Choroid plexus epithelial cell (primary cell): ENCODE measurements at regions not wholly inside any gene's neighbourhood (a gene's known extent, or its start where the extent isn't known, plus 50 kb on each side); places are given as distances from the start of the nearest gene placed in this dataset.

Experiments
- DNase-seq: peaks from one replicate; pipeline ENCODE4 v3.0.0-alpha.2; 2010; ENCODE audit warnings: low read depth
- H3K4me3 ChIP-seq: 2 replicates; pipeline ENCODE4 v1.5.1; 2011; ENCODE audit warnings: low read depth, mild to moderate bottlenecking, control low read depth, low read length, moderate library complexity
- TF ChIP-seq, protein P1 (sequence below): conservative IDR thresholded peaks from 2 replicates; pipeline ENCODE4 v1.5.1; 2011; ENCODE audit warnings: low read depth, mild to moderate bottlenecking, control low read depth, inconsistent platforms, low read length, moderate library complexity

DNA sequence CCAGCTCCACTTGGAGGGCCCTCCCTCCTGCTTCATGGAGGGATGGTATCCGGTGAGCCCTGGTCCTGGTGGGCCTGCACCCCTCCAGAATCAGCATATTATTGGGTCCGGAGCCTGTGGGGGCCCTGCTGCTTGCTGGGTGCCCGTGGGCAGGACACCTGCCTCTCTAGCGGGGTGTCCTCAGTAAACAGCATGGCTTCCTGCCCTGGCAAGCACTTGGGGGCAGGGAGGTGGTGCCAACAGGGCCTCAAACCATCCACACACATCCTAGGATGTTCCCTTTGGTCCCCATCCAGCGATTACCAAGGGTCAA lies 108.3 kb downstream of the CTTN start:
- no peak for DNase-seq
- H3K4me3 ChIP-seq, result no peak overlapping the region
- TF ChIP-seq, protein P1, sequence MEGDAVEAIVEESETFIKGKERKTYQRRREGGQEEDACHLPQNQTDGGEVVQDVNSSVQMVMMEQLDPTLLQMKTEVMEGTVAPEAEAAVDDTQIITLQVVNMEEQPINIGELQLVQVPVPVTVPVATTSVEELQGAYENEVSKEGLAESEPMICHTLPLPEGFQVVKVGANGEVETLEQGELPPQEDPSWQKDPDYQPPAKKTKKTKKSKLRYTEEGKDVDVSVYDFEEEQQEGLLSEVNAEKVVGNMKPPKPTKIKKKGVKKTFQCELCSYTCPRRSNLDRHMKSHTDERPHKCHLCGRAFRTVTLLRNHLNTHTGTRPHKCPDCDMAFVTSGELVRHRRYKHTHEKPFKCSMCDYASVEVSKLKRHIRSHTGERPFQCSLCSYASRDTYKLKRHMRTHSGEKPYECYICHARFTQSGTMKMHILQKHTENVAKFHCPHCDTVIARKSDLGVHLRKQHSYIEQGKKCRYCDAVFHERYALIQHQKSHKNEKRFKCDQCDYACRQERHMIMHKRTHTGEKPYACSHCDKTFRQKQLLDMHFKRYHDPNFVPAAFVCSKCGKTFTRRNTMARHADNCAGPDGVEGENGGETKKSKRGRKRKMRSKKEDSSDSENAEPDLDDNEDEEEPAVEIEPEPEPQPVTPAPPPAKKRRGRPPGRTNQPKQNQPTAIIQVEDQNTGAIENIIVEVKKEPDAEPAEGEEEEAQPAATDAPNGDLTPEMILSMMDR, result no peak

DNA sequence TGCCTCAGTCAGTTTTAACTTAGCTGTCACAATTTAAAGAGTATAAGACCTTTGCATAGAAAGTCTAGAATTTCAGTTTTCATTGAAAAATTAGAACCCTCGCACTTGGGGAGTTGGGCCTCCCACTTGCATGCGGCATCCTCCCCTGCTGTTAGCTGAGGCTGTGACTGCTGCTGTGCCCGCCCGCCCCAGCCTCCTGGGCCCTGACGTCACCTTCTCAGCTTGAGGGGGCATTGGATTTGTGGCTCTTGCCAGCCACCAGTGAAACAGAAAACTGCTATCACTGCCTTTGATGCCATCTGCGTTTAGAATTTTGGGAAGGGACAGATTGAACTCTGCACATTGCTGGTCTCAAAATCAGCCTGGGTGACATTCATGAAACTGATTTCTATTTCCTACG lies 108.7 kb downstream of the CTTN start:
- no peak for DNase-seq
- TF ChIP-seq, protein P1, result no peak

DNA sequence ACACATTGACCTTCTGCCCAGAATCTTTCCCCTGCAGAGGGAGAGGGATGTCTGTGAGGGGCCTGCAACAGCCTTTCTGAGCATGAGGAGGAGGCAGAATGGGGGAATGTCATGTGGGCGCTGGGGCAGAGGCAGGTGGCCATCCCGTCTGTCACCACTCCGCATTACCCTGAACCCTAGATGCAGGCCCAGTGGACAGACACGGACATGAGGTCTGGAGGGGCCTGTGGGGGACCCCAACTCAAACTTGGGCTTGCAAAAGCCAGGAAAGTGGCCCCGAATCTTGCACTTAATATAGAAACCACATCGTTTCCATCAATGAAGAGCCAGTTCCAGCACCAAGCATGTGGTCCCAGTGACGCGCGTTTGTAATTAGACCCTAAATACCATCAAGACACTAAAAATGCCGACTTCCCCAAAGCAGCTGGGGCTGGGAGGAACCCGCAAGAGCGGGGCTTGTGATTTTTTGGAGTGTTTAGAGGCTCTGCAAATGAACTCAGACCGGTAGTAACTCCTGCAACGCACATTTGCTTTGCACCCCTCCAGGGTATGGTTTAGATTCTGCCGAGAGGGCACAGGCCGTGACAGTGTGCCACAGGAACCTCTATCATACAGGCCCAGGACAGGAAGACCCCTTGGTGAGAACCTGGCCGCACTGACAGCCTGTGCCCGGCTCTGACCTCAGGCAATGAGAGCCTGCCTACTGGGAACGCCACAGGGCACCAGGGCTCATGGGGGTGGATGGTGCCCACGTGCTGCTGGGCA lies 109.3 kb downstream of the CTTN start:
- H3K4me3 ChIP-seq, result no peak overlapping the region
- TF ChIP-seq, protein P1, result no peak
- DNase-seq, result no peak

More for the DNA sequence above, 108.7 kb downstream of the CTTN start:
- no peak overlapping the region for H3K4me3 ChIP-seq

DNA sequence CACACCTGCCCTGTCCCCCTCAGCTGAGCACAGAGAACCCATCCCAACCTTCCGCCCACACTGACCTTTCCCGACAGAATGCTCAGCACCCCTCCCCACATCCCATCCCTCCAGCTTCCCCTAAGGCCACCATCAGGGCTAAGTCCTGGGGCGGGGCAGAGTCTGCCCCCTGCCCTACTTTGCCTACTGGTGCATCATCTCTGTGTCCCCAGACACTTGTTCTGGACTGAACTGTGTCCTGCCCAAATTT lies 109.8 kb downstream of the CTTN start:
- TF ChIP-seq, protein P1, result no peak
- H3K4me3 ChIP-seq, result no peak overlapping the region
- no peak for DNase-seq

DNA sequence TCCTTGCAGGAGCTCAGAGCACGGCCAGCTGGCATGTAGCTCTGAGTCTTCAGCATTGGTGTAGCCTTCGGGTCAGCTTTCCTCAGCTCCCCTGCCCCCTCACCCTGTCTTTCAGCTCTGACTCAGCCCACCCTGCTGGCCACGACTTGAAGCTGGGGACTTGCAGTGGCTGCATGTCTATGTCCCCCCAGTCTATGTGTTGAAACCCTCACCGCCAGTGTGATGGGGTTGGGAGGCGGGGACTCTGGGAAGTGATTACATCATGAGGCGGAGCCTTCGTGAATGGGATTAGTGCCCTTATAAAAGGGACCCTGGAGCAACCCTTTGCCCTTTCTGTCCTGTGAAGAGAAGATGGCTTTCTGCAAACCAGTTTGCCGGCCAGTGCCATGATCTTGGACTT lies 111.1 kb downstream of the CTTN start:
- H3K4me3 ChIP-seq, result no peak overlapping the region
- DNase-seq, result no peak
- TF ChIP-seq, protein P1, result no peak

DNA sequence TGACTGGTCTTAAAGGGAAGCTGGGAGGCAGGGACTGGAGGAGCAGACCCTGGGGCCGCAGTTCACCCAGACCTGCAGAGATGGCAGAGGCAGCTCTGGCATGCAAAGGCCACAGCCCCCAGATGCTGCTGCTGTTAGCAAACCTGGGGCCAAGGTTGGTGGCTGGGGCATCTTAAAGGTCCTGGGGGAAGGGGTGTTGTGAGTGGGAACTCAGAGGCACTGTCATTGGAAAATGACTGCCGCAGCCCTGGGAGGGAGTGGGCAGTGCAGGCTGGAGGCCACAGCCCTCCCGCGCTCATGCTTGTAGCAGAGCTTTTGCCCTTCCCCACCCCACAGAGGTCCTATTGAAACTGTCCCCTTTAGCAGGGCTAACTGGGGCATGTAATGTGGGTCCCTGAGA lies 111.8 kb downstream of the CTTN start:
- DNase-seq, result no peak
- TF ChIP-seq, protein P1, result no peak
- no peak overlapping the region for H3K4me3 ChIP-seq

DNA sequence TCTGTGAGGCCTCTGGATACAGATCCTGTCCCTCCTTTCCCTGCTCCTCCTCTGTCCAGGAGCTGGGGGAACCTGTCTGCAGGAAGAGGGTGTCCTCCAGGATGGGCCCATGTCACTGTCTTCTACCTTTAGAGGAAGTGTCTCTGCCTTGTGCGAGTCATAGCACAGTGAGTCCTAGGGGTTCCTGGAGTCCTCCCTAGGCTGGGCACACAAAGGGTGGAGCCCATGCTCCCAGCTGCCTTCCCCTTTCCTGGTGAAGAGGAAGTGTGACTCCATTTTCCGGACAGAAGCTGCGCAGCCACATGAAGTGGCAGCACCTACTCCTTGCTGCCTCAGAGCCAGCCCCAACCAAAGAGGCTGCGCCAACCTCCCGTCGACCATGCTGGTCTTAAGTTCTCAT lies 112.2 kb downstream of the CTTN start:
- H3K4me3 ChIP-seq, result no peak overlapping the region
- TF ChIP-seq, protein P1, result no peak
- no peak for DNase-seq
